Medulla oblongata (tissue), 1 donor: ENCODE measurements at regions not wholly inside any gene's neighbourhood (a gene's known extent, or its start where the extent isn't known, plus 50 kb on each side); places are given as distances from the start of the nearest gene placed in this dataset.
"Not testable (repeated sequence)": the region's sequence is repeated elsewhere in the genome, so short reads cannot be mapped to it uniquely, and the experiment has no call there.

ENCODE experiments used
- DNase-seq: peaks from one replicate; pipeline ENCODE4 v3.0.0-alpha.2; 2015; ENCODE audit errors: extremely low spot score

- no peak for DNase-seq
Measured at GRCh38 chr5:25453500-25453899, 808.7 kb upstream of the CDH10 start.

DNA sequence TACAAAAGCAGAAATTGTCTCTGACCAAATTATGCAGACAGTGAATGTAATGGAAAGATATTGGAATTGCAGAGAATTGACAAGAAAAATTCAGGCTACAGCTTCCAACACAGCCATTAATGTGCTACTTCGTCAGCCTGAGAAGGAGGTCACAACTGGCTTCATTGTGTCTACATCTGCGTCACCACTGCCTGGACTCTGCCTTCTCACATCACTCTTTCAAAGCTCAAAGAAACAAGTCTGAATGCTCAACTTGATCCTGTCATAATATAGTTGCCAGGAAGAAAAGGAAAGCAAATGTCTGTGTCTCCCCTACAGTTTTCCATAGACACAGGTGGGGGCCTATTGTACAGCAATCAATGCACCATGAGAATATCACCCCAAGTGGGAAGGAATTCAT is 806.5 kb upstream of the CDH10 start:
- no peak for DNase-seq

DNA sequence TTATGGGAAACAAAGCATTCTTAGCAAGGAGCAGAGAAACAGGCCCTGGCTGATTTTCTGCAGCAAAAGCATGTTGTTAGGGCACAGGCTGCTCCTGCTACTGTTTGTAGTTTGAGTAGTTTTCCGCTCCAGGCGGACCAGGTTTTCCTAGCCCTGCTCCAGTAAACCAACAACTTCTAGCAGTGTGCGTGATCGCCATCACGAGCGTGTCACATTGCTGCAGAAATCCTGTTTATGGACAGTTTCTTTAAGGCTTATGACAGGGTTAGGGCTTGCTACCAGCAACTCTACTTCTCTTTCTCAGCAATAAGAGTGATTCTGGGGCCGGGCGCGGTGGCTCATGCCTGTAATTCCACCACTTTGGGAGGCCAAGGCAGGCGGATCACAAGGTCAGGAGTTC is 803.9 kb upstream of the CDH10 start:
- DNase-seq = no peak

- DNase-seq = no peak
Measured at GRCh38 chr5:25448190-25448621, 803.4 kb upstream of the CDH10 start.

DNA sequence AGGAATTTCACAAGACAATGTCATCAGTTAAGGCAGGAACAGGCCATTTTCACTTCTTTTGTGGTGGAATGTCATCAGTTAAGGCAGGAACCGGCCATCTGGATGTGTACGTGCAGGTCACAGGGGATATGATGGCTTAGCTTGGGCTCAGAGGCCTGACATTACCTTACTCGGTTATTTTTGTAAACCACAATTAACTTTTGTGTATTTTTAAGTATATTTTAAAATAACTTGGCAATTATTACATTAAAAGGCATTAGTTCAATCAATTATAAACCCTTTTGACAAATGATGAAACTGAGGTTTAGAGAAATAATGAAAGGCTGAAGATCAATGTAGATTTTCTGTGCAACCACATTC is 801.3 kb upstream of the CDH10 start:
- not testable (repeated sequence) for DNase-seq

DNA sequence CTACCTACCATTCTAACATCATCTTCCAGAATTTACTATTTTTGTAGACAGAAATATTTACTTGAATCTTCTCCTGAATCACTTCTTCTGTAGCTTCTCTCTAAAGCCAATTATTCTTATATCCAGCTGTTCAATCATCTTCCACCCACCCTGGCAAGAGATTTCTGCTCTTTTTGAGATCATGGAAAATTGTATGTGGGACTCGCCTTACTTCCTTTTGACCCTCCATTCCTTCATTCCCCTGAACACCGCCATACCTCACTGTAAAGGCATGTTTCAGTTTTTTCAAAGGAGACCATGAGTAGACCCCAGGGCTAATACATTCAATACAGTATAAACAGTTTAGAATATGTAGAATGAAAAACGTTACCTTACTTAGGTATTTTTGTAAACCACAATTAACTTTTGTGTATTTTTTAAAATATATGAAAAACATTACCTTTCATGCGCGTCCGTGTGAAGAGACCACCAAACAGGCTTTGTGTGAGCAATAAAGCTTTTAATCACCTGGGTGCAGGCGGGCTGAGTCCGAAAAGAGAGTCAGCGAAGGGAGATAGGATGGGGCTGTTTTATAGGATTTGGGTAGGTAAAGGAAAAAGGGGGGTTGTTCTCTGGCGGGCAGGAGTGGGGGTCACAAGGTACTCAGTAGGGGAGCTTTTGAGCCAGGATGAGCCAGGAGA is 800.7 kb upstream of the CDH10 start:
- not testable (repeated sequence) for DNase-seq

DNA sequence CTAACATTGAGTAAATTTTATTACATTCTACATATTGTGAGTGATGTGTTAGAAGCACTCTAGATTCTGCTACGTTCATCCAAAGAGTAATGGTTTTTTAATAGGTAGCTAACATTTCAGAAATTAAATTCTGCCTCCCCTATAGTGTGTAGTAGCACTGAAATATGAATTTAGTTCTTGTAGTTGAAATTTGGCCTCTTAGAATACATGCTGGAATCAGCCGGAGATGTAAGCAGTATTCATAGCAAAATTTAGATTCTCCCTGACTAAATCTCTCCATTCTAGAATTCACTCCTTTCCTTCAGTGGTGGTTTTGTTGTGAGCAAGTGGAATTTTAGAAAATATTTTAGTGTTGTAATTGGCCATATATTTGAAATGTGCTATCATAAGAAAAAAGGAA is 799.9 kb upstream of the CDH10 start:
- DNase-seq = no peak

- no peak for DNase-seq
Measured at GRCh38 chr5:25441810-25442209, 797.0 kb upstream of the CDH10 start.

GRCh38 chr5:25439025-25439424 is 794.2 kb upstream of the CDH10 start:
- no peak for DNase-seq

GRCh38 chr5:25438375-25438774 is 793.6 kb upstream of the CDH10 start:
- not testable (repeated sequence) for DNase-seq

DNA sequence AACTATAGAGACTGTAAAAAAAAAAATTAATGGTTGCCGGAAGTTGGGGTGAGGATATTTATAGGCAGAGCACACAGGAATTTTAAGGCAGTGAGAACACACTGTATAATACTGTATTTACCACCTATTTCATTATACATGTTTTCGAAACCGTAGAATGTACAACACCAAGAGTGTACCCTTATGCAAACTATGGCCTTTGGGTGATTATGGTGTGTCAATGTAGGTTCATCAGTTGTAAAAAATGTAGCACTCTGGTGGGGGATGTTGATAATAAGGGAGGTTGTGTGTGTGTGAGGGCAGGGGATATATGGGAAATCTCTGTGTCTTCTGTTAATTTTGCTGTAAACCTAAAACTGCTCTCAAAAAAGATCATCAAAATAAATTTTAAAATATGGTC is 791.7 kb upstream of the CDH10 start:
- DNase-seq = no peak

DNA sequence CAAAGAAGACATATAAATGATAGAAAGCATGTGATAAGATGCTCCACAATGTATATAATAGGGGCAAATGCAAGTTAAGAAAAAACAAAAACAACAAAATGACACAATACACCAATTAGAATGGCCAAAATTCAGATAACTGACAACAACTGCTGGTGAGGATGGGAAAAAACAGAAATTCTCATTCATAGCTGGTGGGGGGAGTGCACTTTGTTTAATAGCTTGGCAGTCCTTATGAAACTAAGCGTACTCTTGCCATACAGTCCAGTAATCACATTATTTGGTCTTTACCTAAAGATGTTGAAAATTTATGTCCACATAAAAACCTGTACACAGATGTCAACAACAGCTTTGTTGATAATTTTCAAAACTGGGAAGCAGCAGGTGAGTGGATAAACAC is 791.1 kb upstream of the CDH10 start:
- DNase-seq = no peak

DNA sequence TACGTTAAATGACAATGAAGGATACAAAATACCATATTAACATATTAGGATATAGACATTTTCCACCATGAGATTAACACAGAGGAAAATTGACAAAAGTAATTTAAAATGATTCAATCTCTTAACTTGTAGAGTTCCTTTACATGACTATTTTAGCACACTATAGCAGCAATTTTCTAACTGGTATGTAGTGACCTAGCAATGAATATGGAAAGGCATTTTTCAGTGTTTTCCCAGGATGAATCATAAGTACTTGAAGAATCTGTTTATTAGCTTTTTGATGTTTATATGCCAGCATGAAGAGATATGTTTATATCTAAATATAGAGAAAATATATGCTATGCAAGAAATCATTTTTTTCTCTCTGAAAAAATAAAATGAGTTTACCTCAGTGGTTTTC is 782.5 kb upstream of the CDH10 start:
- DNase-seq = no peak

- DNase-seq = no peak
Measured at GRCh38 chr5:25423271-25423670, 778.5 kb upstream of the CDH10 start.

DNA sequence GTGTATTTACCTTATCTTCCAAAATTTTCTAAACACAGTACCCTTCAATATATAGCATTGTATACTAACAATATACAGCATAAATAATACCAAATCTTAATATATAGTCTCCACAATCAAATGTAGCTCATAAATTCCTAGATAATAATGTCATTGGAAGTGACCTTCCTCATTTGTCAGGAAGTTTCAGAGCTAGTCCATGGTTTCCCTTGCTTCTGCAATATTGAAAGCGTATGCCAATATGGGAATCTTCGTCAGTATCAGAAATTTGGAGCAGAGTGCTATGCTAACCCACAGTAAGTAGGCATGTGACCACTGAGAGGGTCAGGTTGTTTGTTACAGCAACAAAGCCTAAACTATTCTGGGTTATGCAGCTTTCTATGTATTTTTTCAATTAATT is 774.9 kb upstream of the CDH10 start:
- DNase-seq = no peak

DNA sequence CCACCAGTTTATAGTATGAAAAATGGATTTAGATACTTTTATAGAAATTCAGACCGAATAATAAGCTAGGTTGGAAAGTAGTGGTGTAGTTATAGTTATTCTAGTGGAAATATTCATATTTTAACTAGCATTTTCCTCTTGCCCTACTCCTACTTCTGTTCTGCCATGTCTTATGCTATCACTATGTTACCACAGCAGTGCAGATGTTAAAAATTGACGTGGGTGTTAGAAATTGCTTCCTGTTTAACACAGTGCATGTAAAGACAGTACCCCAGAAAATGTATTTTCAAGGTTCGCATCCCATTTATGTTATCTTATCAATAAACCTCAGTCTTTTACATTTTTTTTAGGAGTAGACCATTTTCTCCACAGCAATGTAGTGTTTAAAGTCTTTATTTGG is 774.2 kb upstream of the CDH10 start:
- no peak for DNase-seq

DNA sequence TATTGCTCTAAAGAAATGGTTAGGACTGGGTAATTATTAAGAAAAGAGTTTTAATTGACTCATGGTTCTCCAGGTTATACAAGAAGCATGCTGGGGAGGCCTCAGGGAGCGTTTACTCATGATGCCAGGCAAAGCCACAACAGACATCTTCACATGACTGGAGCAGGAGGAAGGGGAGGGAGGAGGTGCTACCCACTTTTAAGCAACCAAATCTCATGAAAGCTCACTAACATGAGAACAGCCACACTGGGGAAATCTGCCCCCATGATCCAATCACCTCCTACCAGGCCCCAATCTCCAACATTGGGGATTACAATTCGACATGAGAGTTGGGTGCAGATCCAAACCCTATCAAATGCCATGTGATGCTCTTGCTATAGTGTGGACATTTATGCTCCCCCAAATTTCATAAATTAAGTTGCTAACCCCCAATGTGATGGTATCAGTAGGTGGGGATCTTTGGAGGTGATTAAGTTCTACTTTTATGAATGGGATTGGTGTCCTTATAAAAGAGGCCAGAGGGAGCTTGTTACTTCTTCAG is 773.6 kb upstream of the CDH10 start:
- DNase-seq = no peak

DNA sequence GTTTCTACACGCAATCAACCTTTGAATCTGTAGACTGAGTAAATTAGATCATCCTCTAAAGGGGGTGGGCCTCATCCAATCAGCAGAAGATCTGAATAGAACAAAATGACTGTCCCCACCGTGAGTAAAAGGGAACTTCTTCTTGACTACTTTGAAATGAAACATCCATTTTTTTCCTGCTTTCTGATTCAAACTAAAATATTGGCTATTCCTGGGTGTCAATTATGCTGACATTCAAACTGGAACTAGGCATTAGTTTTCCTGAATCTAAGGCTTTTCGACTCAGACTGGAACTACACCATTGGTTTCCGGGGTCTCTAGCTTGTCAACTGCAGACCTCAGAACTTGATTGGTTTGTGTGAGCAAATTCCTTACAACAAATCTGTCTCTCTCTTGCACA is 772.2 kb upstream of the CDH10 start:
- DNase-seq = no peak

- DNase-seq = no peak
Measured at GRCh38 chr5:25415970-25416369, 771.2 kb upstream of the CDH10 start.

- DNase-seq = no peak
Measured at GRCh38 chr5:25414742-25415141, 770.0 kb upstream of the CDH10 start.

GRCh38 chr5:25412116-25412661 is 767.4 kb upstream of the CDH10 start:
- DNase-seq = no peak

DNA sequence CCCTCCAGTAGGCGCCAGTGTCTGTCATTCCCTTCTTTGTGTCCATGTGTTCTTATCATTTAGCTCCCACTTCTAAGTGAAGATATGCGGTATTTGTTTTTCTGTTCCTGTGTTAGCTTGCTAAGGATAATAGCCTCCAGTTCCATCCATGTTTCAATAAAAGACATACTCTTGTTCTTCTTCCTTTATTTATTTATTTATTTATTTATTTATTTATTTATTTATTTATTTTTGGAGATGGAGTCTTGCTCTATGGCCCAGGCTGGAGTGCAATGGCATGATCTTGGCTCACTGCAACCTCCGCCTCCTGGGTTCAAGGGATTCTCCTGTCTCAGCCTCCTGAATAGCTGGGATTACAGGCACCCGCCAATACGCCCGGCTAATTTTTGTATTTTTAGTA is 762.6 kb upstream of the CDH10 start:
- not testable (repeated sequence) for DNase-seq

DNA sequence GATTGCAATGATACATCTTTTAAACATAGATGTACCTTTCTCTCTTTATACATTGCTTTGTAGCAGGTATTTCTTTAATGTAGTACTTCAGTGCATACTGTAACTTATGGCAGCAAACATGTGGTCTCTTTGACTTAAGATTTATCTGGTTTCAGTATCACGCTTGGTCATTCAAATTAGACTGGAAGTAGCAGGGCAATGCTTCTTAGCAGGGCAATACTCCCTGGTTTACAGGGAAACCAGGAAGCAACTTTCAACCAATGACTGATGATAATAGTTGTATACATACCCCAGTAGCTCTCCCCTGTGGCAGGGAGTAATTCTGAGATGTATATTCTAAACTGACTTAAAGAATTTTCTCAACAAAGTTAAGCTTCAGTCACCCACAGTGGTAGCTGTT is 761.1 kb upstream of the CDH10 start:
- DNase-seq = no peak
